Colonic mucosa (tissue), 4 donors: ENCODE measurements at regions not wholly inside any gene's neighbourhood (a gene's known extent, or its start where the extent isn't known, plus 50 kb on each side); places are given as distances from the start of the nearest gene placed in this dataset.

Experiments
- DNase-seq: peaks from one replicate; pipeline ENCODE4 v3.0.0-alpha.2; 2020
- H3K27ac ChIP-seq: fragments of 200-600 bp; one replicate; pipeline ENCODE4 v1.8.0; 2021
- H3K27me3 ChIP-seq: fragments of 200-600 bp; one replicate; pipeline ENCODE4 v1.8.0; 2021
- H3K36me3 ChIP-seq: fragments of 200-600 bp; one replicate; pipeline ENCODE4 v1.8.0; 2021
- H3K4me1 ChIP-seq: fragments of 200-600 bp; one replicate; pipeline ENCODE4 v1.8.0; 2021; ENCODE audit warnings: mild to moderate bottlenecking
- H3K4me3 ChIP-seq: fragments of 200-600 bp; one replicate; pipeline ENCODE4 v1.8.0; 2021
- H3K9ac ChIP-seq, 2 donors: one replicate each; pipeline ENCODE4 v1.7.0; 2013; ENCODE audit warnings: control low read depth in 2 of 2, low read depth in 2 of 2, low read length in 2 of 2
- H3K9me3 ChIP-seq: fragments of 200-600 bp; one replicate; pipeline ENCODE4 v1.8.0; 2021
- CTCF ChIP-seq: fragments of 200-600 bp; IDR thresholded peaks from one replicate; pipeline ENCODE4 v1.8.0; 2022; ENCODE audit warnings: antibody characterized with exemption, mild to moderate bottlenecking
- intact Hi-C: fragments of 100-400 bp; cut with DNase I; formaldehyde crosslinking; loops from one replicate; pipeline ENCODE4 v1.14.1; 2022
- donor health status: healthy.
- donor health status: DM: no; HTN: no; CAD: no.
- donor health status: DM: no; HTN: no; CAD: no.

DNA sequence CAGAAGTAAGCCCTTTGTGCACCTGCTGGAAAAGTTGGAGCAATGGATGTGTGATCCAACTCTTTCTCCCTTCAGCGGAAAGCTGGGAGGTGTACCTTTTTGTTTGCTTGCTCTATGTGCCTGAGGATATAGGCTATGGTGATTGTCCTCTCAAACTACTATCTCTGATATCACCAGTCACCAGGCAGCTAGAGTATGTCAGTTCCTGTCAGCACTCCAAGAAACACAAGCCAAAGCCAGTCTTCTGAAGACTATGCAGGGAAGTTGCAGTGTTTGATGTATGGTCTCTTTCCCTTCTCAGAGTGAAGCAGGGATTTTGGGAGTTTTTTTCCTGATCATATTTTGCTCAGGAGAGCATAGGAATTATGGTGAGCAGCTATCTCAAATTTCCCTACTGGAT is 146.4 kb downstream of the PTH2R start:
- DNase-seq: no peak
- Histone ChIP-seq H3K27me3 (no peaks in the 10 kb centered on the region), H3K27ac (no peak overlapping the region), H3K9ac (no peak overlapping the region), H3K4me3 (no peak overlapping the region), H3K9me3 (no peaks in the 10 kb centered on the region), H3K4me1 (no peaks in the 10 kb centered on the region), H3K36me3 (no peaks in the 10 kb centered on the region)
- intact Hi-C loops: no loop called here
- no peak for TF ChIP-seq CTCF

- no peak for TF ChIP-seq CTCF
- no peak overlapping the region for H3K9ac ChIP-seq
- no peak overlapping the region for H3K27ac ChIP-seq
- no peaks in the 10 kb centered on the region for H3K9me3 ChIP-seq
- H3K4me3 ChIP-seq: no peak overlapping the region
- H3K27me3 ChIP-seq: no peaks in the 10 kb centered on the region
- H3K4me1 ChIP-seq: no peaks in the 10 kb centered on the region
- H3K36me3 ChIP-seq: no peaks in the 10 kb centered on the region
- intact Hi-C loops: no loop called here
- DNase-seq: no peak
Measured at GRCh38 chr2:208556983-208557484, 150.4 kb downstream of the PTH2R start.

DNA sequence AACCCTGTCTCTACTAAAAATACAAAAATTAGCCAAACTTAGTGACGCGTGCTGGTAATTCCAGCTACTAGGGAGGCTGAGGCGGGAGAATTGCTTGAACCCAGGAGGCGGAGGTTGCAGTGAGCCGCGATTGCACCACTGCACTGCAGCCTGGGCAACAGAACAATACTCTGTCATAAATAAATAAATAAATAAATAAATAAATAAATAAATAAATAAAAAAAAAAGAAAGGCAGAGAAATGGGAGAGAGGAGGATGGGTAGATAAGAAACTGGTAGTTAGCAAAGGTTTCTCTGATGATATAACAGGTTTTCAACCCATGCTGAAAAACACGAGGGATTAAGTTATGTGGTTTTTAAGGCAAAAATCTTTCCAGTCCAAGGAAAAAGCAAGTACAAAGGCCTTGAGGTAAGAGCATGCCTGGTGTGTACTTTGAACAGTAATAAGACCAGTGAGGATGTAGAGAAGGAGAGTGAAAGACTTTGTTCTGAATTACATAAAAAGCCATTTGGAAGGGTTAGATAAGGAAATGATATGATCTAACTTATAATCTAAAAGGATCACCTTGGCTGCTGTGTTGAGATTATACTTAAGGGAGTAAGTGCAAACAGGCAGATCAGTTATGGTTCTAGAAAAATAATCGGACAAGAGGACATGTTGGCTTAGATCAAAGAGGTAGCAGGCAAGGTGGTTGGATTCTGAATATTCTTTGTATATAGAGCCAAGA is 159.3 kb downstream of the PTH2R start:
- intact Hi-C loops: no loop called here
- Histone ChIP-seq H3K4me1 (no peaks in the 10 kb centered on the region), H3K9me3 (no peaks in the 10 kb centered on the region), H3K27ac (no peak overlapping the region), H3K36me3 (no peaks in the 10 kb centered on the region), H3K9ac (no peak overlapping the region), H3K4me3 (no peak overlapping the region), H3K27me3 (no peaks in the 10 kb centered on the region)
- DNase-seq: no peak
- TF ChIP-seq CTCF: no peak

DNA sequence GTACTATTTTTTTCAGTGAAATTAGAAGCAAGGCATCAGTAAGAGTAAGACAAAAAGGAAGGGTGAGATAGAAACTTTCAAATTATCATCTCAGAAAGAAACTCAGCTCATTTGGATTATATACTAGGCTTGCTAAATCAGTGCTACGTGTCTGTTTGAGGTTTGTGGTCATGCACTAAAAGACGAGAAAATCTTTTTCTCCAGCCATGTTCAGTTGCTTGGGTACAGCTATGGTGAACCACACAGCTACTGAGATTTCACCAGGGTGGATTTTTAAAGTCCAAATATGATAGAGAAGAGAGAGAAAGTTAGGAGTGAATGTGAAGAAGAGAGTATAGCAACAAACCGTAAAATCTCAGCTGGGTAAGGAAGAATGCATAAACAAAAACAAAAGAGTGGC is 161.6 kb downstream of the PTH2R start:
- Histone ChIP-seq H3K9ac (no peak overlapping the region), H3K36me3 (no peaks in the 10 kb centered on the region), H3K9me3 (no peaks in the 10 kb centered on the region), H3K4me3 (no peak overlapping the region), H3K27me3 (no peaks in the 10 kb centered on the region), H3K27ac (no peak overlapping the region), H3K4me1 (no peaks in the 10 kb centered on the region)
- DNase-seq: no peak
- TF ChIP-seq CTCF: no peak
- intact Hi-C loops: no loop called here

DNA sequence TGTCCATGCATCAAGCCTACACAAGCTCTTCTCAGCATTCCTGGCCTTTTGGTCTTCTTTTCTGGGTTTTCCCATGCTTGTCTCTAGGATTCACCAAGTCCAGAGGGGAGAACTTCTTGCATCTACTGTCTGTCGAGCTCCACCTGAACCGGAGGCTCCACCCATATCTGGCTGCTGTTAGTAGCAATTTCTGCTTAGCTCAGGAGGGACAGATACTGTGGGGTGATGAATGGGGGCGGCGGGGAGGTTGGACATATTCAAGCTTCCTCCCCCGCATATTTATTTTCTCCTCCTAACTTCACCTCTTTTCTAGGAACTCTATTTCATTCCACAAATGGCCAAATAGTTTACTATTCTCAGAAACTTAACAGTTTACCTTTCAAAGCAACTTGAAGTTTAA is 163.5 kb downstream of the PTH2R start:
- Histone ChIP-seq H3K4me3 (no peak overlapping the region), H3K9ac (no peak overlapping the region), H3K4me1 (no peaks in the 10 kb centered on the region), H3K36me3 (no peaks in the 10 kb centered on the region), H3K27me3 (no peaks in the 10 kb centered on the region), H3K9me3 (no peaks in the 10 kb centered on the region), H3K27ac (no peak overlapping the region)
- no peak for TF ChIP-seq CTCF
- intact Hi-C loops: no loop called here
- no peak for DNase-seq
